ENCODE measurements at regions not wholly inside any gene's neighbourhood (a gene's known extent, or its start where the extent isn't known, plus 50 kb on each side); places are given as distances from the start of the nearest gene placed in this dataset.

- Histone ChIP-seq H2BK15ac (replicated peaks; ENCODE audit: low read depth) (no peak overlapping the region), H2BK120ac (ENCODE audit: low read depth, low read length) (no peak overlapping the region), H3K4me1 (ENCODE audit: control insufficient read depth, low read depth, low read length) (no peaks in the 10 kb centered on the region), H3K79me1 (ENCODE audit: low read length) (no peaks in the 10 kb centered on the region), H3K4ac (ENCODE audit: low read depth, low read length) (no peak overlapping the region), H3K27ac (ENCODE audit: low read depth, low read length) (no peak overlapping the region), H3K9ac (ENCODE audit: low read length) (no peak overlapping the region), H3K79me2 (ENCODE audit: control insufficient read depth, insufficient read depth, low read length) (no peaks in the 10 kb centered on the region), H3K56ac (ENCODE audit: low read length) (no peak overlapping the region), H3K27me3 (ENCODE audit: insufficient read depth, low read length, poor library complexity) (no peaks in the 10 kb centered on the region), H2AK5ac (ENCODE audit: low read length) (no peak overlapping the region), H3K4me2 (ENCODE audit: low read length) (no peak overlapping the region), H4K8ac (ENCODE audit: low read depth, low read length) (no peak overlapping the region), H4K5ac (ENCODE audit: low read length) (no peak overlapping the region), H3K23ac (ENCODE audit: low read length) (no peak overlapping the region), H3K18ac (ENCODE audit: low read length) (no peak overlapping the region), H3K36me3 (ENCODE audit: control insufficient read depth, insufficient read depth, low read length) (no peaks in the 10 kb centered on the region), H2BK5ac (ENCODE audit: low read length) (no peak overlapping the region), H3K4me3 (ENCODE audit: low read length) (no peak overlapping the region)
- DNase-seq, result peak; percentile 14
- WGBS (ENCODE audit: extremely low coverage, insufficient coverage, low lambda C conversion rate), result no CpG with 5 or more reads among the region's 3 CpGs
Measured at GRCh38 chr2:213220967-213221603, 63.2 kb upstream of the SPAG16 start.

- Histone ChIP-seq H3K23ac (ENCODE audit: low read length) (no peak overlapping the region), H3K27ac (ENCODE audit: low read depth, low read length) (no peak overlapping the region), H3K9ac (ENCODE audit: low read length) (no peak overlapping the region), H4K8ac (ENCODE audit: low read depth, low read length) (no peak overlapping the region), H4K5ac (ENCODE audit: low read length) (no peak overlapping the region), H3K36me3 (ENCODE audit: control insufficient read depth, insufficient read depth, low read length) (no peaks in the 10 kb centered on the region), H2BK15ac (replicated peaks; ENCODE audit: low read depth) (no peak overlapping the region), H3K27me3 (ENCODE audit: insufficient read depth, low read length, poor library complexity) (no peaks in the 10 kb centered on the region), H3K4me3 (ENCODE audit: low read length) (no peak overlapping the region), H3K79me2 (ENCODE audit: control insufficient read depth, insufficient read depth, low read length) (no peaks in the 10 kb centered on the region), H2BK5ac (ENCODE audit: low read length) (no peak overlapping the region), H3K4me1 (ENCODE audit: control insufficient read depth, low read depth, low read length) (no peaks in the 10 kb centered on the region), H3K4me2 (ENCODE audit: low read length) (no peak overlapping the region), H2AK5ac (ENCODE audit: low read length) (no peak overlapping the region), H2BK120ac (ENCODE audit: low read depth, low read length) (no peak overlapping the region), H3K56ac (ENCODE audit: low read length) (no peak overlapping the region), H3K4ac (ENCODE audit: low read depth, low read length) (no peak overlapping the region), H3K18ac (ENCODE audit: low read length) (no peak overlapping the region), H3K79me1 (ENCODE audit: low read length) (no peaks in the 10 kb centered on the region)
- WGBS (ENCODE audit: extremely low coverage, insufficient coverage, low lambda C conversion rate), result no CpG with 5 or more reads among the region's 2 CpGs
- DNase-seq, result no peak
Measured at GRCh38 chr2:213221957-213222356, 62.3 kb upstream of the SPAG16 start.

- no peak overlapping the region for H3K4me2 ChIP-seq (ENCODE audit: low read length)
- H2BK120ac ChIP-seq (ENCODE audit: low read depth, low read length), result no peak overlapping the region
- no peak overlapping the region for H4K8ac ChIP-seq (ENCODE audit: low read depth, low read length)
- H3K79me2 ChIP-seq (ENCODE audit: control insufficient read depth, insufficient read depth, low read length), result no peaks in the 10 kb centered on the region
- no peak overlapping the region for H3K18ac ChIP-seq (ENCODE audit: low read length)
- no peaks in the 10 kb centered on the region for H3K4me1 ChIP-seq (ENCODE audit: control insufficient read depth, low read depth, low read length)
- WGBS (ENCODE audit: extremely low coverage, insufficient coverage, low lambda C conversion rate), result no CpG with 5 or more reads among the region's 2 CpGs
- H3K56ac ChIP-seq (ENCODE audit: low read length), result no peak overlapping the region
- no peak overlapping the region for H3K4ac ChIP-seq (ENCODE audit: low read depth, low read length)
- no peak overlapping the region for H4K5ac ChIP-seq (ENCODE audit: low read length)
- no peaks in the 10 kb centered on the region for H3K27me3 ChIP-seq (ENCODE audit: insufficient read depth, low read length, poor library complexity)
- H3K36me3 ChIP-seq (ENCODE audit: control insufficient read depth, insufficient read depth, low read length), result no peaks in the 10 kb centered on the region
- no peak overlapping the region for H2BK5ac ChIP-seq (ENCODE audit: low read length)
- DNase-seq, result no peak
- no peaks in the 10 kb centered on the region for H3K79me1 ChIP-seq (ENCODE audit: low read length)
- H3K4me3 ChIP-seq (ENCODE audit: low read length), result no peak overlapping the region
- no peak overlapping the region for H3K27ac ChIP-seq (ENCODE audit: low read depth, low read length)
- H3K23ac ChIP-seq (ENCODE audit: low read length), result no peak overlapping the region
- no peak overlapping the region for H2BK15ac ChIP-seq (replicated peaks; ENCODE audit: low read depth)
- H3K9ac ChIP-seq (ENCODE audit: low read length), result no peak overlapping the region
- H2AK5ac ChIP-seq (ENCODE audit: low read length), result no peak overlapping the region
Measured at GRCh38 chr2:213224366-213224765, 59.9 kb upstream of the SPAG16 start.

- H3K23ac ChIP-seq (ENCODE audit: low read length), result no peak overlapping the region
- H3K79me2 ChIP-seq (ENCODE audit: control insufficient read depth, insufficient read depth, low read length), result no peaks in the 10 kb centered on the region
- H3K4me2 ChIP-seq (ENCODE audit: low read length), result no peak overlapping the region
- H3K27me3 ChIP-seq (ENCODE audit: insufficient read depth, low read length, poor library complexity), result no peaks in the 10 kb centered on the region
- no peak overlapping the region for H3K9ac ChIP-seq (ENCODE audit: low read length)
- H2AK5ac ChIP-seq (ENCODE audit: low read length), result no peak overlapping the region
- no peaks in the 10 kb centered on the region for H3K79me1 ChIP-seq (ENCODE audit: low read length)
- no peak overlapping the region for H4K5ac ChIP-seq (ENCODE audit: low read length)
- no peak overlapping the region for H3K27ac ChIP-seq (ENCODE audit: low read depth, low read length)
- H2BK5ac ChIP-seq (ENCODE audit: low read length), result no peak overlapping the region
- no peak overlapping the region for H3K4ac ChIP-seq (ENCODE audit: low read depth, low read length)
- no peak for DNase-seq
- no peak overlapping the region for H4K8ac ChIP-seq (ENCODE audit: low read depth, low read length)
- no peaks in the 10 kb centered on the region for H3K36me3 ChIP-seq (ENCODE audit: control insufficient read depth, insufficient read depth, low read length)
- no peak overlapping the region for H2BK120ac ChIP-seq (ENCODE audit: low read depth, low read length)
- no peak overlapping the region for H3K18ac ChIP-seq (ENCODE audit: low read length)
- WGBS (ENCODE audit: extremely low coverage, insufficient coverage, low lambda C conversion rate), result no CpG with 5 or more reads among the region's 4 CpGs
- no peak overlapping the region for H2BK15ac ChIP-seq (replicated peaks; ENCODE audit: low read depth)
- H3K4me1 ChIP-seq (ENCODE audit: control insufficient read depth, low read depth, low read length), result no peaks in the 10 kb centered on the region
- H3K56ac ChIP-seq (ENCODE audit: low read length), result no peak overlapping the region
- no peak overlapping the region for H3K4me3 ChIP-seq (ENCODE audit: low read length)
Measured at GRCh38 chr2:213225866-213226265, 58.4 kb upstream of the SPAG16 start.

GRCh38 chr2:213227458-213227857 lies 56.8 kb upstream of the SPAG16 start:
- Histone ChIP-seq H3K23ac (ENCODE audit: low read length) (no peak overlapping the region), H3K4ac (ENCODE audit: low read depth, low read length) (no peak overlapping the region), H2AK5ac (ENCODE audit: low read length) (no peak overlapping the region), H2BK120ac (ENCODE audit: low read depth, low read length) (no peak overlapping the region), H3K4me3 (ENCODE audit: low read length) (no peak overlapping the region), H4K8ac (ENCODE audit: low read depth, low read length) (no peak overlapping the region), H3K18ac (ENCODE audit: low read length) (no peak overlapping the region), H3K4me2 (ENCODE audit: low read length) (no peak overlapping the region), H2BK5ac (ENCODE audit: low read length) (no peak overlapping the region), H3K9ac (ENCODE audit: low read length) (no peak overlapping the region), H3K79me1 (ENCODE audit: low read length) (no peaks in the 10 kb centered on the region), H3K27me3 (ENCODE audit: insufficient read depth, low read length, poor library complexity) (no peaks in the 10 kb centered on the region), H3K4me1 (ENCODE audit: control insufficient read depth, low read depth, low read length) (no peaks in the 10 kb centered on the region), H2BK15ac (replicated peaks; ENCODE audit: low read depth) (no peak overlapping the region), H3K56ac (ENCODE audit: low read length) (no peak overlapping the region), H3K36me3 (ENCODE audit: control insufficient read depth, insufficient read depth, low read length) (no peaks in the 10 kb centered on the region), H4K5ac (ENCODE audit: low read length) (no peak overlapping the region), H3K27ac (ENCODE audit: low read depth, low read length) (no peak overlapping the region), H3K79me2 (ENCODE audit: control insufficient read depth, insufficient read depth, low read length) (no peaks in the 10 kb centered on the region)
- DNase-seq, result no peak

- H2BK15ac ChIP-seq (replicated peaks; ENCODE audit: low read depth), result no peak overlapping the region
Measured at GRCh38 chr2:213228638-213229037, 55.6 kb upstream of the SPAG16 start.

More at GRCh38 chr2:213228638-213229037, 55.6 kb upstream of the SPAG16 start:
- H3K4me1 ChIP-seq (ENCODE audit: control insufficient read depth, low read depth, low read length), result no peaks in the 10 kb centered on the region
- no peak overlapping the region for H3K18ac ChIP-seq (ENCODE audit: low read length)
- no peaks in the 10 kb centered on the region for H3K79me2 ChIP-seq (ENCODE audit: control insufficient read depth, insufficient read depth, low read length)
- H2AK5ac ChIP-seq (ENCODE audit: low read length), result no peak overlapping the region
- H3K56ac ChIP-seq (ENCODE audit: low read length), result no peak overlapping the region
- no peak overlapping the region for H3K4ac ChIP-seq (ENCODE audit: low read depth, low read length)
- no peak overlapping the region for H2BK5ac ChIP-seq (ENCODE audit: low read length)
- H2BK120ac ChIP-seq (ENCODE audit: low read depth, low read length), result no peak overlapping the region
- no peak overlapping the region for H3K4me3 ChIP-seq (ENCODE audit: low read length)
- no peak overlapping the region for H4K5ac ChIP-seq (ENCODE audit: low read length)
- no peak for DNase-seq
- H3K79me1 ChIP-seq (ENCODE audit: low read length), result no peaks in the 10 kb centered on the region
- no peaks in the 10 kb centered on the region for H3K36me3 ChIP-seq (ENCODE audit: control insufficient read depth, insufficient read depth, low read length)
- WGBS (ENCODE audit: extremely low coverage, insufficient coverage, low lambda C conversion rate), result no CpG with 5 or more reads among the region's 1 CpG
- no peak overlapping the region for H3K9ac ChIP-seq (ENCODE audit: low read length)
- no peak overlapping the region for H3K4me2 ChIP-seq (ENCODE audit: low read length)
- H3K23ac ChIP-seq (ENCODE audit: low read length), result no peak overlapping the region
- no peak overlapping the region for H4K8ac ChIP-seq (ENCODE audit: low read depth, low read length)
- H3K27me3 ChIP-seq (ENCODE audit: insufficient read depth, low read length, poor library complexity), result no peaks in the 10 kb centered on the region
- H3K27ac ChIP-seq (ENCODE audit: low read depth, low read length), result no peak overlapping the region

All from mesendoderm (in vitro differentiated cells).